Activated naive CD4-positive, alpha-beta T cell (primary cell): ENCODE measurements at regions not wholly inside any gene's neighbourhood (a gene's known extent, or its start where the extent isn't known, plus 50 kb on each side); places are given as distances from the start of the nearest gene placed in this dataset.

ENCODE experiments used
- DNase-seq, 4 experiments: peaks; one replicate each; lab custom pipeline; 2025; lab: John Stamatoyannopoulos, UW

DNA sequence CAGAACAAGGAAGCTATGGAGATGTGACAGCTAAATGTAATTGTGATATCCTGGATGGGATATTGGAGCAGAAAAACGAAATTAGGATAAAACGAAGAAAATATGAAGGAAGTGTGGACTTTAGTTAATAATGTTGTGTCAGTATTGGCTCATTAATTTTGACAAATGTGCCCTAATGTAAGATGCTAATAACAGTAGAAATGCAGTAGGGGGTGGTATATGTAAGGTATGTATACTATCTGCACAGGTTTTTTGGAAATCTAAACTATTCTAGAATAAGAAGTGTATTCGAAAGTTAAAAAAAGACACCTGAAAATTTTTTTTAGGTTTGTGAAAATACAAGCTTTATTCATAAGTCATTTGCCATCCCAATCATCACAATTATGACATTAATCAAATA is 421.4 kb upstream of the B3GALT2 start:
- no peak for DNase-seq

DNA sequence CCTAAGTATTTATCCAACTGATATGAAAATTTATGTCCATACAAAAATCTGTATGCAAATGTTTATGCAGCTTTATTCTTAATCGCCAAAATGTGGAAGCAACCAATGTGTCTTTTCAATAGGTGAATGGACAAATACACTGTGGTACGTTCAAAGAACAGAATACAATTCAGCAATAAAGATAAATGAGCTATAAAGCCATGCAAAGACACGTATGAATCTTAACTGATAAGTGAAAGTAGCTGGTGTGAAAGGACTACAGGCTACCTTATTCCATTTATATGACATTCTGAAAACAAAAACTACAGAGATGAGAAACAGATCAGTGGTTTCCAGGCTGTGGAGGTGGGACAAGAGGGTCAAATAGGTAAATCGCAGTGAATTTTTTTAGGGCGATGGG is 419.6 kb upstream of the B3GALT2 start:
- no peak for DNase-seq

DNA sequence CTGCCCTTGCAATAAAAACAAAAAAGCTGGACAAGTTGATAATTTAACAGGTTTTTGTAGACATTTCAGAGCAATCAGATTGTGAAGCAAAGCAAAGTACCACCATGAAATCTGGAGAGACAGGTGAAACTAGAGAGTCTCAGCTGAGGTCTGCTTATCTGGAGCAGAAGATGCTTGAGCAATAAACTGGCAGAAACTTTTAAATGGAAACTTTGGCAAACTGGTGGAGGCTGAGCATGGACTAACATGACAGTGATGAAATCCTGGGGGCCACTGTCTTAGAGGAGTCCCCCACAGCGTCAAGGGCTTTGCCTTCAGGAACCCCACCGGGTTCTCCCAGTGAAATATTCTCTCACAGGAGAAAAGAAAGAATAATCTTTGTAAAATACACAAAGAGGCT is 416.3 kb upstream of the B3GALT2 start:
- DNase-seq = no peak

DNA sequence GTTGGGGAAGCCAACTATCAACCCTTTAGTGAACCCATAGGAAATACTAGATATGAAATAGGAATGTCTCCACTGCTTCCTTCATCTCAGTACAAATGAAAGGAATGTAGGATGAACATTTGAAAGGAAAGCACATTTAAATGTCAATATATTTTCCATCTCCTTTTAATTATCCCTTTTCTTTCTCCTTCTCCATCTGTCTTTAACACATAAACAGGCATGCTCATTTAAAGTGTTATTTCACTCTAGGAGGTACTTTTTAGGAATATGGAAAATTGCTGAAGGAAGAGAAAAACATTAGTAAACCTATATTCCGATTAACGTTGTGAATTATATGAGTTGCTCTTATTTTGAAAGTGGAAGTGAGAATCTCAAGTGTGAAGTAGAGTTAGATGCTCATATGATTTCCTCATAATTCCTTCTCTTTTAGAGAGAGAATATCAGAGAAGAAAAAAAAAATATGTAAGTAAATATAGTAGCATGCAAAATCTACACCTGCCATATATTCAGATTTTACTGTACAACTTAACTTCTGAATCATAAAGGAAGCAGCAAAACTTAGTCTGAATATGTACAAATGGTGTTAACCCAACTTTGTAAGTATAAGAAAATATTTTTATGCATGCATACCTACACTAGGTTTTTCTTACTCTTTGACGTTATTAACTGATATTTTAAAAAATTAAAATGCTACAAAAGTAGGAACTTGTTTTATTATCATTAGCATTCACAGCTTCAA is 406.9 kb upstream of the B3GALT2 start:
- no peak for DNase-seq

DNA sequence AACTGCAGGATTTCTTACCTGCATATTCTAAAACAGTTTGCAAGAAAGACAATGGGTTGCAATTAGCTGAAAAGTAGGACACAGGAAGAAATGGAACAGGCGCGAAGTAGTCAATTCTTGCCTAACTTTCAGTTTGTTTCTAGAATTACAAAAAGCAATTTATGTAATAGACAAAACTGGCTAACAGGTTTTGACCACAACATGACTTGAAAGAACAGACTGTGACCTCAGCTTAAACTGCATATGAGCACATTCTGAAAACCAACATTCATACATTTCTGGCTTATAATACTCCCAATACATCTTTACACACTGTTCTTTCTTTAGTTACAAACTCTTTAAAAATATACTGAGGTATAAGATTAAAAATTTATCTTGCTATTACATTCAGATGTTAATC is 405.9 kb upstream of the B3GALT2 start:
- DNase-seq = no peak

DNA sequence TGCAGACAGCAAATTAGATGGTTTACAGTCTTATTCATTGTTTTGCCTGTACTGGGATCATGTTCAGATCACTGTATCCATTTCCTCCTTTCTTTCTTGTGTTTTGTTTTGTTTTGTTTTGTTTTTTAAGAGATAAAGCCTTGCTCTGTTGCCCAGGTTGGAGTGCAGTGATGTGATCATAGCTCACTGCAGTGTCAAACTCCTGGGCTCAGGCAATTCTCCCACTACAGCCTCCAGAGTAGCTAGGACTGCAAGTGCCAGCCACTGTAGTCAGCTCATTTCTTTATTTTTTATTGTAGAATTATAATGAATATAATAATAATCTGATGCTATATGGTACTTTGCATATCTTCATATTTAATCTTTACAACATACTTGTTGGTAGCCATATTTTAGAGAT is 403.7 kb upstream of the B3GALT2 start:
- DNase-seq = no peak

DNA sequence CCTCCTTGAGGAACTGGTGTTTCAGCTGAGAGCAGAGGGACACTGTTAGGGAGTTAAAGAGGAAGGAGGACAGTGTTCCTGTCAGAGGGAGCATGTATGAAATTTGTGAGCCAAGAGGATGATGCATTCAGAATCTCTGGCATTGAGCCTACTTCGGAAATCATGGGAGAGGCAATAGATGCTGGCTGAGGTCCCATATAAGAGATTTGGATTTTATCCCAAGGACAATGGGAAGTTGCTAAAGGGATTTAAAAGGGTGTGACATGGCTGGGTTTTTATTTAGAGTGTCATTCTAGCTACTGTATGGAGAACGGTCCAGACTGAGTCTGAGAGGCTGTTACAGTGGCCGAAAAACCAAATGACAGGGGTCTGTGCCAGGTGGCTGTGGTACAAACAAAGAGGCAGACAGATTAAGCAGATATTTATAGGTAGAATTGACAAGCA is 403.2 kb upstream of the B3GALT2 start:
- DNase-seq = no peak

DNA sequence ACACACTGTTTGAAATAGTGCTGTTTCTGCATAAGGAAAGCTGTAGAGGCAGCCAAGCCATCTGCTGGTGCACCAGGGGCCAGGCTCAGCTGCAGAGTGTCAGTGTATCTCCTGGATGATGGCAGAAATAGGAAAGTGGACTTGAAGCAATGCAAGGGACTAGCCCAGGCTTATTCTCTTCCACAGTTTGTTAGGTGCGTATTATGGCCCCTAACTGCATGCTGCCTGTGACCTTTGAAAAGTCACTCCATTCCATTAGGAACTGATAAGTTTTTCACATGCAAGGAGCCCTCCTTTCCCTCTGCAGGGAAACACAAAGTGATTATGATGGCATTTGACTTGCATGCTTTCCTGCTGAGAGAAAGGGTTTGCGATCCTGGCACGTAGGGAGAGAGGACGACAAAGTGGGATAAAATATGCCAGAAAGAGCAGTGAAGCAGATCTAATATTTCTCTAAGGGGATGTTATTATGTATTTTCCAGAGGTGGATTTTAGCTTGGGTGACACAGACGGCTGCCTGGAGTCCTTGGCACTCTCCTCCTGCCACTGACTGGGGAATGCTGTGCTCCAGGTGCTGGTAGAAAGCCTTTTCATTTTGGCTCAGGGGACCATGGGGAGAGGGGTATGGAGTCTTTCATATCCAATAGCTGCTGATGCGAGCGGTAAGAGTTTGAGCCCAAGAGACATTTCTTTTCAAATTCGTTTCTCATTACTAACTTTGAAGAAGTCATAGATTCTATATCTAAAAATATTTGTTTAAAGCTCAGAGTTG is 402.1 kb upstream of the B3GALT2 start:
- no peak for DNase-seq

DNA sequence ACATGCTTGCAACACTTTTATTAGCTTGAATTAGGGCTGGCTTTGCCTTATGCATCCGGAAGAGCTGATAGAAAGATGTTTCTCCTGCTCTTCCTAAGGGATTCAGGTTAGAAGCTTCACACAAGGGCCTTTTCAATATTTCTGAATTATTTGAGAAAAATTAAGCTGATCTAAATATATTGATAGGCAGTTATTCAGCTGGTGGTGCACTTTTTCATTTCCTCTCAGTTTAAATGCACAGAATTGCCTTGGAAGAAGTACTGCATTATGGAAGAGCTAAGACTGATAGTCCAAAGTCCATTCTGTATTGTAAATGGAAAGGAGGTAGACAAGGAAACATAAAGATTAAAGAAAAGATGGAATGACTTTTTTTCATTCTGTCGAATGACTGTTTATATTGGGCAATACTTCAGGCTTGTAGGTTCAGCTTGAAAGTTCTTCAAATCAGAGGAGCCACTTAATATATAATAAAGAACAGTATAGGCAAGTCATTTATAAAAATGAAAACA is 398.4 kb upstream of the B3GALT2 start:
- DNase-seq = no peak

DNA sequence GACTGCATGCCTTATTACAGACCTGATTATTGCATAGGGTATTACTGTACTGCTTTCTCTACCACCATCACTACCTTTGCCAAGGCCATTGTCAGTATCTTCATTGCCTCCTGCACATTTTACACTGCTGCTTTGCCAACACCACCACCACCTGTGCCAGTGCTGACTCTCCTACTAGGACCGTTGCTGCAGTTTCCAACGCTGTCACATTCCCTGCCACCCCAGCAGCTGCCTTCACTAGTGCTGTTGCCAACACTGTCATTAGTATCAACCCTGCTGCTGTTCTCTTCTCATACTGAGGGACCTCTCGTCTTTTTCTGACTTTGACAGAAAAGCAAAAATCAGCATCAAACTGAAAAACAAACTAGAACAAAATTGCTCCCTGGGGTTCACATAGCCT is 394.9 kb upstream of the B3GALT2 start:
- no peak for DNase-seq

DNA sequence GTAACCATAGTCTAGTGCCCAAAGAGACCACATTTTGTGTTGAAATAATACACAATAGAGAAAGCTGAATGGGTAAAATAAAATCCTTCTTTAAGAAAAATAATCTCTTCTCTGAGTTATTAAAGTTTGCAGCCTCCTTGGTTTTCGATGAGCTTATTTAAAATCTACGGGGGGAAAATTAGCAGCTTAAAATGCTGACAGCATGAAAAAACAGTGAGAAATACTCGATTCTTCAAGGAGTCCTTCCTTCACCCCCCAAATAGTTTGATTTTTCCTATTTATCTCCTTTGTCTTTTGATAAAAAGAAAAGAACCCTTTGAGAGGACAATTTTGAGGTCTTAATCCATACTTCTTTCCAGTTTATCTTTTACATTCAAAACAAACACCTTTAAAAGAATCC is 394.0 kb upstream of the B3GALT2 start:
- DNase-seq = no peak

DNA sequence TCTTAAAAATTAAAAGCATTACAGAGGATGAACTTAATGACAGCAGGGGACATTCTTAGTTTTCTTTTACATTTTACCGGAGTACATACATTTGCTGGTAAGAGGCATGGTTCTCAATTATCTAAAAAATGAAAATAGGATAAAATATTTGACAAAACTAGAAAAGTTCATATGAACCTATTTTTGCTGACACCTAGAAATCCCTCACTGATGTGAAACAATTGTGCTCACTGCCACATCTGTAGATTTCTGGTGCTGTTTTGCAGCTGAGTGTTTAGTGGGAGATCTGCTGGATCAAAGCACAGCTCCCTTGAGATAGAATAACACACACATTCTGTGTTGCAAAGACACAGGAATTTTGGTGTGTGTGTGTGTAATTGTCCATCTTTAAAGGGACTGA is 392.9 kb upstream of the B3GALT2 start:
- no peak for DNase-seq

DNA sequence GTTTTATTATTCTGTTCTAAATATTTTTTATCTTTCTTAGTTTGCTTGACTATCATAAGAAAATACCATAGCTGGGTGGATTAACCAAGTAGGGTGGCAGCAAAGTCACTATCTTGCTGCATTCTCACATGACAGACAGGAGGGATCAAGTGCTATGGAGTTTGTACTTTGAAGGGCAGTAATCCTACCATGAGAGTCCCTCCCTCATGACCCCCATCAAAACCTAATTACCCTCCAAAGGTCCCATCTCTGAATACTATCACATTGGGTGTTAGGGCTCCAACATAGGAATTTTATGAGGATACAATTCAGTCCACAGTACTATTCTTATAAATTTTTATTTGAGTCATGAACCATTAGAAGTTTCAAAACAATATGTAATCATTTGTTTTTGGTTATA is 388.5 kb upstream of the B3GALT2 start:
- DNase-seq = no peak

DNA sequence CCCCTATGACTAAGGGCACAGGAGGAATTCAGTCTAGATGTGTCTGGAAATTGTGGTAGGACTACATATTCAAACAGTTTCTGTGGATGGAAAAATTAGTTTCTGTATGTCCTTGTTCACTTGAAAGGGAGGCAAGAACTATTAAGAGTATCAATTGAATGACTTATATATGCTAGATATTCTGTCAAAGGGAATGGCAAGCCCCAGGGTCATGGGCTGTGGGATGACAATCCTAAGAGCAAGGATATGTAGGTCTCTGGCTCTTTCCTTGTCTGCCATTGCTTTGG is 383.5 kb upstream of the B3GALT2 start:
- no peak for DNase-seq

DNA sequence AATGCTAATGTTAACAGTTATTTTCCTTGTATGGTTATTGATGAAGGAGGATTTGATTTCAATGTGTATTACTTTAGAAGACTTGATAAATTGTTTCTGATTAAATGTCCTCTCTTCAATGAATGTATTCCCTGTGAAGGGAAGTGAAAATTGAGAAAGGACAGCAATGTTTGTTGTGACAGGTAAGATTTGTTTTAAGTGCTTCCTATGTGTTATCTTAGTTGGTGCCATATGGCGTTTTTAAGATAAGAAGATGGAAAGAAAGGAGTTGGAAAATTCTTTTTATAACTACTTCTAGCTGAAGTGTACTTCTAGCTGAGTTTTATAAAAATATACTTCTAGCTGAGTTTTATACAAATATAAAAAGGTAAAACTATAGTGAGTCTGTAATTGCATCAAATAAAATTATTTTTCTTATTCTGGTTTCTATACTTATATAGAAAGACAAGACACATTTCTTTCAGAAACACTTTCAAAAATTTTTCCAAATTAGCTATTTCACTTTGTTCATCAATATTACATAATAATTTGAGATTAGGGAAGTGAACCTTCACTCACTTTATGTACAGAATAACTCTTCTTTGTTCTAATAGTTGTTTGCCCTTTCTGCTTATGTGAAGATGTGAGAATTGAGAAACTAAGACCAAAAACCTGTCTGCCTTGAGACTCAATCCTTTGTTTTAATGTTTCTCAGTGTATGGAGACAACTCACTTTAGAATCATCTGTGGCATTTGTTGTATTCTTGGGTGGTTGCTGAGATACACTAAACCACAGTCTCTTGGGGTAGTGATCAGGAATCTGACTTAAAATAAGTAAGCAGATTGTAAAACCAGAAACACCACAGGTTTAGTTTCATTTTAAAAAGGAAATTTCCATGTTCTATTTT is 382.9 kb upstream of the B3GALT2 start:
- DNase-seq = no peak

DNA sequence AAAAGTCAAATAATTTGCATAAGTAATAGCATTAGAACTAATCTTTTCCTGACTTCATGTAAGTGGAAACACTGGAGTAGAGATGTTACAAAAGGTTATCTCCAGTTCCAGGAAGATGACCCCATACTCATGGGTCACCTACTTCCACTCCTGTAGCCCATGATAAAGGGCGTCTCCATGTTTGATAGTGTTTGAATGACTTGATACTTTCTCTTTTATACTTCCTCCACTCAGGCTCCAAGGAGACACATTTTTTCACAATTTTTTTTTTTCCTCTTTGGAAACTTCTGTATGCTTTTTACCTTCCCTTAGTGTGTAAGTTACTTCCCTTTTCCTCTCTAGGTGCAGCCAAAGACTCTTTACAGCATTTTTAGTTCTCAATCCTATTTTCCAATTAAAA is 382.1 kb upstream of the B3GALT2 start:
- no peak for DNase-seq

DNA sequence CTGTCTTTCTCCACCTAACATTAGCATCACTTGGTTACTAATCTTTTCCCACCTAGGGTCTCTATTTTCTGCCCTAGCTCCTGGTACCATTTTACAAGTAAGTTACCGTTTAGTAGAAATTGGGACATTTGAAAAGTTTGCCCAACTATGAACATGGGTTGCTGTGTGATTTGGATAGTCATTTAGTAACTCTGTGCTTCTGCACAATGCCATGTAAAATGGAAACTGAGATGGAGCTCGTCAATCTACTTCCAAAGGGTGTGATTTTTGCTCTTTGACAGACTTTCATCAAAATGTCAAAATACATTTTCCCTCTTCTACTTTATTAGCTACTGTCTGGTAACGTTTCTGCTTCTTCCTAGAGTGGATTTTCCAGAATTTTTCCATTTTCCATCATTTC is 381.5 kb upstream of the B3GALT2 start:
- DNase-seq = no peak

DNA sequence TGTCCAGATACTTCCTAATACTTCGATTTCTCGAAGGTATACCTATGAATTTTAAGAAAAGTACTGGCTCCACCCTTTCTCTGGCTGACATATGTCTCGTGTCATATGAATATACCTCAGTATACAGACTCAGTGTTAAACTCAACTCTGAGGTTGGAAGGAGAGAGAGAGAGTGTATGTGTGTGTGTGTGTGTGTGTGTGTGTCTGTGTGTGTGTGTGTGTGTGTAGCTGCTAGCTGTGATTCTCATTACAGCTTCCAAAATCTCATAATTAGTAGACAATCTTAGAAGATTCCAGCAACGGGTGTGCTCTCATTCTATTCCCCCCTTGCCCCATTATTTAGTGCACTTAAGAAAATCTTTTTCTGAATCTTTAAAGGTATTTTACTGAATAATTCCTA is 380.3 kb upstream of the B3GALT2 start:
- DNase-seq = no peak

DNA sequence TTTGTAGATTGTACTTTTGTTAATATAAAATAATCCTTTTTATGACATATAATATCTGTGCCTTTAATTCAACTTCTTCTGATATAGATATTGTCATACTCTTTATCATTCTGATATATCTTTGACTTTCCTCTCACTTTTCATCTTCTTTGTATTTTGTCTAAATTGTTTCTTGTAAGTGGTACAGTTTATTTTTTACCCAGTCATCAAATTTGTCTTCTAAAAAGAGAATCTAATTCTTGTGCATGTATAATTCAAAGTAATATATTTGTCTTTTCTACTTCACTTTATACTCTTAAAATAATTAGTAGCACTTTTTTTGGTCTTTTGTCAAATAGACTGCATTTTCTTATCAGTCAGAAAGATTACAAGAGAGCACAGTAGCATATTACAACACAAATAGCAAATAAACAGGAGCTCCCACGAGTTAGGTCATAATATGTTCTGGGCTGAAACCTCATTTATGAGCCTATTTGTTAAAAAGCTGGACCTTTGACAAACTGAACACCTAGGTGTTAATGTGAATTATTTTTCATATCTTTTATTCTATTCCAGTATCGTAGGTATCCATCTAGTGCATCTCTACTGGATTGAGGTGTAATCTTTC is 379.7 kb upstream of the B3GALT2 start:
- DNase-seq = no peak

DNA sequence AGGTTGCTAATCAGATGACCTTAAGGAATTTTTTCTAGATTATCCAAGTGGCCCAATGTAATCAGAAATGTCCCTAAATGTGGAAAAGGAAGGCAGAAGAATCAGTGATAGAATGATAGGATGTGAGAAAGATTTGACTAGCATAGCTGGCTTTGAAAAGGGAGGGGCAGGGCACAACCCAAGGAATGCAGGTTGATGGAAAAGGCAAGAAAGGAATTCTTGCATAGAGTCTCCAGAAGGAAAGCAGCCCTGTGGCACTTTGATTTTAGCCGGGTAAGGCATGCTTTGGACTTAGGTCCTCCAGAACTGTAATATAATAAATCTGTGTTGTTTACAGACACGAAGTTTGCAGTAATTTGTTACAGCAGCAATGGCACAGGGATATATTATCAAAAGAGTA is 375.7 kb upstream of the B3GALT2 start:
- no peak for DNase-seq

DNA sequence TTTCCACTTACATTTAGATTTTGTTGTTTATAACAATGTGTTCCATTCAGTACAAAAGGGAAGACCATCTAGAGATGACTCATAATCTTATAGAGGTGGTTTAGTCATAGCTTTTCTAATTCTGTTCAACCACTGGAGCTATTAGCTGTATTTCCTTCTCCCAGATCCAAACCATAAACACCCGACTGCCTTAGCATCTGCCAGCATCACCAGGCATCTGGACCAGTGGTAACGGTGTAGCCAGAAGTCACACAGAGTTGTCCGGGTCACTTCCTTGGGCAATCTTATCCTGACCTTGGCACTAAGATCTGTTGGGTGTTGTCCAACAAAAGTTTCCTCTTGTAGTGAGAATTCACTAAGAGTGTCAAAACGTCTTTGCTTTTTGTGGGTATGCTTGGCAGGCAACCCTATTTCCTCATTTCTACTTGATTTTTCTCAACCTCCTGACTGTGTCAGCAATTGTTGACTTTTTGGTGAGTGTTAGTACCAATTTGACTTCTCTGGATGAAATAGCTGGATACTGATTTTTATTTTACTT is 372.1 kb upstream of the B3GALT2 start:
- no peak for DNase-seq
